GM12891 (cell line): ENCODE measurements at regions not wholly inside any gene's neighbourhood (a gene's known extent, or its start where the extent isn't known, plus 50 kb on each side); places are given as distances from the start of the nearest gene placed in this dataset.

ENCODE experiments used
- PAX5 ChIP-seq: IDR thresholded peaks from 2 replicates; pipeline ENCODE4 v1.6.1; 2011; ENCODE audit warnings: low read length, moderate library complexity, mild to moderate bottlenecking; ENCODE audit not compliant: insufficient read depth, severe bottlenecking
- POLR2A ChIP-seq: IDR thresholded peaks from 2 replicates; pipeline ENCODE4 v1.6.1; 2011; ENCODE audit warnings: low read depth, low read length, control low read depth
- POLR2AphosphoS5 ChIP-seq: IDR thresholded peaks from 2 replicates; pipeline ENCODE4 v1.6.1; 2011; ENCODE audit warnings: low read depth, low read length, control low read depth
- POU2F2 ChIP-seq: IDR thresholded peaks from 2 replicates; pipeline ENCODE4 v1.6.1; 2011; ENCODE audit warnings: low read depth, mild to moderate bottlenecking, control low read depth, low read length, moderate library complexity
- SPI1 ChIP-seq: IDR thresholded peaks from 2 replicates; pipeline ENCODE4 v1.6.1; 2011; ENCODE audit warnings: low read depth, low read length, control low read depth
- TAF1 ChIP-seq: IDR thresholded peaks from 2 replicates; pipeline ENCODE4 v1.6.1; 2011; ENCODE audit warnings: low read depth, low read length, control low read depth

DNA sequence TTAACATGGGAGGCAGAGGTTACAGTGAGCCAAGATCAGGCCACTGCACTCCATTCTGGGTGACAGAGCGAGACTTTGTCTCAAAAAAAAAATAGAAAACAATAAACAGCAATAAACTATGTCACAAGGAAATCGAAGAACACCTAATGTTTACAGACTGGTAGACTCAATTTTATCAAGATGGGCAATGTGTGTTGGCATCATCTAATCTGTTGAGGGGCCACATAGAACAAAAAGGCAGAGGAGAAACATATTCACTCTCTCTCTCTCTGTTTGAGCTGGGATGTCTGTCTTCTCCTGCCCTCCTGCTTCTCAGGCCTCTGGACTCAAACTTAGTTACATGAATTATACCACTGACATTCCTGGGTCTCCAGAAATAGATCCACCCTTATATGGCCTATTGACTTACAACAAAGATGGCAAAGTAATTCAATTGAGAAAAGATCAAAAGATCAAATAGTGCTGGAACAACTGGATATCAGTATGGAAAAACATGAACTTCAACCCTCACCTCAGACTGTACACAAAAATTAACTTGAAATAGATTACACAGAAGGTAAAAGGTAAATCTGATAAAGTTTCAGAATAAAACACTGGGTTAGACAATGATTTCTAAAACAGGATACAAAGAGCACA is 703.8 kb upstream of the CRIM1 start:
- TF ChIP-seq POLR2AphosphoS5 = no peak
- no peak for TF ChIP-seq POLR2A
- no peak for TF ChIP-seq SPI1
- no peak for TF ChIP-seq TAF1
- TF ChIP-seq PAX5 = no peak
- TF ChIP-seq POU2F2 = no peak
